WTC11 (cell line): ENCODE measurements at regions not wholly inside any gene's neighbourhood (a gene's known extent, or its start where the extent isn't known, plus 50 kb on each side); places are given as distances from the start of the nearest gene placed in this dataset.

Source experiments
- ATAC-seq: fragments of 200-7000 bp; cut with Tn5 transposase; 2 replicates; pipeline ENCODE4 v1.10.0; 2021; ENCODE audit warnings: mild to moderate bottlenecking, moderate library complexity
- CTCF ChIA-PET: fragments of 300-600 bp; sonication (Branson Sonifier 250); formaldehyde crosslinking; loops from one replicate; lab custom pipeline; 2021; ENCODE audit warnings: antibody characterized with exemption; lab: Charles Lee
- POLR2A ChIA-PET: fragments of 350-600 bp; sonication (Branson Sonifier 250); formaldehyde crosslinking; loops from one replicate; lab custom pipeline; 2021; ENCODE audit warnings: antibody characterized with exemption; lab: Charles Lee
- DNase-seq: peaks from one replicate; pipeline ENCODE4 v3.0.0; 2021; ENCODE audit warnings: low spot score
- H3K27ac Mint-ChIP-seq: 2 replicates; pipeline ENCODE4 v1.8.0; 2021; ENCODE audit warnings: mixed read lengths
- H3K27me3 Mint-ChIP-seq: 2 replicates; pipeline ENCODE4 v1.8.0; 2021; ENCODE audit warnings: low read depth, mild to moderate bottlenecking, moderate library complexity, mixed read lengths
- H3K36me3 Mint-ChIP-seq: 2 replicates; pipeline ENCODE4 v1.8.0; 2021; ENCODE audit warnings: mixed read lengths
- H3K4me1 Mint-ChIP-seq: 2 replicates; pipeline ENCODE4 v1.8.0; 2022; ENCODE audit warnings: mixed read lengths
- H3K4me3 Mint-ChIP-seq: 2 replicates; pipeline ENCODE4 v1.8.0; 2021; ENCODE audit warnings: mild to moderate bottlenecking, moderate library complexity, mixed read lengths
- H3K9me3 Mint-ChIP-seq: 2 replicates; pipeline ENCODE4 v1.8.0; 2021; ENCODE audit warnings: mixed read lengths
- ARID4B ChIP-seq: sonication (generic); formaldehyde crosslinking; IDR thresholded peaks from 2 replicates; pipeline ENCODE4 v1.8.0; 2023; ENCODE audit warnings: missing genetic modification reagents, mild to moderate bottlenecking, borderline replicate concordance
- CBFB ChIP-seq: sonication (generic); formaldehyde crosslinking; IDR thresholded peaks from 2 replicates; pipeline ENCODE4 v1.8.1; 2022; ENCODE audit warnings: mild to moderate bottlenecking, low read depth, missing genetic modification reagents
- ELF4 ChIP-seq: sonication (generic); formaldehyde crosslinking; IDR thresholded peaks from 2 replicates; pipeline ENCODE4 v1.8.1; 2022; ENCODE audit warnings: low read depth, mild to moderate bottlenecking, moderate library complexity, missing genetic modification reagents
- ESRRA ChIP-seq: sonication (generic); formaldehyde crosslinking; IDR thresholded peaks from 2 replicates; pipeline ENCODE4 v1.8.1; 2022; ENCODE audit warnings: mild to moderate bottlenecking, missing genetic modification reagents, borderline replicate concordance
- JUN ChIP-seq: sonication (generic); formaldehyde crosslinking; IDR thresholded peaks from 2 replicates; pipeline ENCODE4 v1.8.0; 2023; ENCODE audit warnings: mild to moderate bottlenecking, missing genetic modification reagents
- MAX ChIP-seq: sonication (generic); formaldehyde crosslinking; IDR thresholded peaks from 2 replicates; pipeline ENCODE4 v1.8.0; 2022; ENCODE audit warnings: mild to moderate bottlenecking, missing genetic modification reagents
- NR1H2 ChIP-seq: sonication (generic); formaldehyde crosslinking; IDR thresholded peaks from 2 replicates; pipeline ENCODE4 v1.9.0; 2021; ENCODE audit warnings: mild to moderate bottlenecking, moderate library complexity, missing genetic modification reagents
- NR2C2 ChIP-seq: sonication (generic); formaldehyde crosslinking; IDR thresholded peaks from 2 replicates; pipeline ENCODE4 v1.8.0; 2022; ENCODE audit warnings: mild to moderate bottlenecking, missing genetic modification reagents
- OVOL2 ChIP-seq: fragments of 250-450 bp; sonication (Bioruptor Pico); IDR thresholded peaks from 2 replicates; pipeline ENCODE4 v1.9.0; 2021; ENCODE audit warnings: mild to moderate bottlenecking, borderline replicate concordance
- RELA ChIP-seq: sonication (generic); formaldehyde crosslinking; IDR thresholded peaks from 2 replicates; pipeline ENCODE4 v1.8.1; 2022; ENCODE audit warnings: missing genetic modification reagents, mild to moderate bottlenecking, borderline replicate concordance
- TEAD4 ChIP-seq: sonication (generic); formaldehyde crosslinking; IDR thresholded peaks from 2 replicates; pipeline ENCODE4 v1.8.0; 2022; ENCODE audit warnings: mild to moderate bottlenecking, missing genetic modification reagents
- TP53 ChIP-seq: sonication (generic); formaldehyde crosslinking; IDR thresholded peaks from 2 replicates; pipeline ENCODE4 v1.8.1; 2023; ENCODE audit warnings: mild to moderate bottlenecking, missing genetic modification reagents
- USF1 ChIP-seq: sonication (generic); formaldehyde crosslinking; IDR thresholded peaks from 2 replicates; pipeline ENCODE4 v1.8.0; 2022; ENCODE audit warnings: mild to moderate bottlenecking, missing genetic modification reagents
- ZBTB21 ChIP-seq: sonication (generic); formaldehyde crosslinking; IDR thresholded peaks from 2 replicates; pipeline ENCODE4 v1.8.1; 2023; ENCODE audit warnings: mild to moderate bottlenecking, missing genetic modification reagents, borderline replicate concordance
- ZBTB43 ChIP-seq: sonication (generic); formaldehyde crosslinking; IDR thresholded peaks from 2 replicates; pipeline ENCODE4 v1.8.1; 2023; ENCODE audit warnings: mild to moderate bottlenecking, missing genetic modification reagents
- ZNF232 ChIP-seq: sonication (generic); formaldehyde crosslinking; IDR thresholded peaks from 2 replicates; pipeline ENCODE4 v1.8.0; 2022; ENCODE audit warnings: mild to moderate bottlenecking, missing genetic modification reagents
- ZNF263 ChIP-seq: sonication (generic); formaldehyde crosslinking; IDR thresholded peaks from 2 replicates; pipeline ENCODE4 v1.8.1; 2022; ENCODE audit warnings: low read depth, mild to moderate bottlenecking, moderate library complexity, missing genetic modification reagents
- ZNF281 ChIP-seq: sonication (generic); formaldehyde crosslinking; IDR thresholded peaks from 2 replicates; pipeline ENCODE4 v1.8.0; 2023; ENCODE audit warnings: mild to moderate bottlenecking, missing genetic modification reagents
- ZNF317 ChIP-seq: sonication (generic); formaldehyde crosslinking; IDR thresholded peaks from 2 replicates; pipeline ENCODE4 v1.8.1; 2023; ENCODE audit warnings: low read depth, mild to moderate bottlenecking, moderate library complexity, missing genetic modification reagents, borderline replicate concordance
- ZSCAN18 ChIP-seq: fragments of 250-450 bp; sonication (Bioruptor Pico); IDR thresholded peaks from 2 replicates; pipeline ENCODE4 v2.1.2; 2022; ENCODE audit warnings: mild to moderate bottlenecking, moderate library complexity

GRCh38 chr5:91235271-91235694 is 147.8 kb downstream of the ARRDC3 start (continued):
- no peak for TF ChIP-seq ZNF263 (CRISPR knock-in tag)

GRCh38 chr5:91232523-91232922 is 150.6 kb downstream of the ARRDC3 start:
- H3K4me3 Mint-ChIP-seq = no peak overlapping the region
- no peaks in the 10 kb centered on the region; the same call in 1 of the 2 replicates for H3K27me3 Mint-ChIP-seq
- H3K27ac Mint-ChIP-seq = no peak overlapping the region
- POLR2A ChIA-PET = no interaction called here
- peaks cover 9% of the 10 kb centered on the region; the same call in 1 of the 2 replicates for H3K36me3 Mint-ChIP-seq
- ATAC-seq (no peak), DNase-seq (no peak)
- peaks cover 4% of the 10 kb centered on the region for H3K4me1 Mint-ChIP-seq
- CTCF ChIA-PET = interaction anchor here (1.4 to 3.4 kb wide), 3 partner anchors 13 to 187 kb away, joined by 3 to 16 read pairs (median 6); no protein-coding TSS in a partner anchor
- peaks cover 19% of the 10 kb centered on the region for H3K9me3 Mint-ChIP-seq
- TF ChIP-seq ZNF281 (no peak), TP53 (CRISPR knock-in tag) (no peak), ARID4B (CRISPR knock-in tag) (no peak), ZBTB21 (CRISPR knock-in tag) (no peak), NR2C2 (CRISPR knock-in tag) (no peak), ESRRA (CRISPR knock-in tag) (no peak), USF1 (CRISPR knock-in tag) (no peak), ZNF317 (CRISPR knock-in tag) (no peak), NR1H2 (no peak), ZSCAN18 (CRISPR knock-in tag) (no peak), MAX (CRISPR knock-in tag) (no peak), RELA (CRISPR knock-in tag) (no peak), ZBTB43 (CRISPR knock-in tag) (no peak), ZNF232 (CRISPR knock-in tag) (no peak), OVOL2 (CRISPR knock-in tag) (no peak), JUN (CRISPR knock-in tag) (no peak), ELF4 (no peak), CBFB (no peak), TEAD4 (no peak)
